H1 (cell line): ENCODE measurements at regions not wholly inside any gene's neighbourhood (a gene's known extent, or its start where the extent isn't known, plus 50 kb on each side); places are given as distances from the start of the nearest gene placed in this dataset.

Experiments used
- CBX8 ChIP-seq: fragments of 300-800, 300-1000 bp; sonication (generic); IDR thresholded peaks from 2 replicates; pipeline ENCODE4 v1.7.1; 2016; ENCODE audit warnings: low read depth, low read length, borderline replicate concordance
- CTCF ChIP-seq, 3 experiments: IDR thresholded peaks; 1 replicate in 2 of 3; 2 replicates in 1 of 3; pipeline versions ENCODE4 v1.5.1 to v1.6.1; 2011; ENCODE audit warnings: low read length in 3 of 3, mild to moderate bottlenecking in 3 of 3, inconsistent platforms in 2 of 3, low read depth in 1 of 3, moderate library complexity in 1 of 3; ENCODE audit not compliant: insufficient read depth in 1 of 3; ENCODE audit errors: control extremely low read depth in 1 of 3
- KDM1A ChIP-seq: fragments of 200-600, 300-600 bp; sonication (generic); IDR thresholded peaks from 2 replicates; pipeline ENCODE4 v1.7.1; 2016; ENCODE audit warnings: mild to moderate bottlenecking, low read length, borderline replicate concordance
- KDM4A ChIP-seq: IDR thresholded peaks from one replicate; pipeline ENCODE4 v1.7.1; 2012; ENCODE audit warnings: low read depth, mild to moderate bottlenecking, moderate library complexity, low read length, inconsistent platforms; ENCODE audit not compliant: severe bottlenecking
- NANOG ChIP-seq: IDR thresholded peaks from 2 replicates; pipeline ENCODE4 v1.6.1; 2011; ENCODE audit warnings: low read length, low read depth, mild to moderate bottlenecking, inconsistent platforms; ENCODE audit not compliant: insufficient read depth, poor library complexity, severe bottlenecking
- RAD21 ChIP-seq, 2 experiments: IDR thresholded peaks in 1 of 2; conservative IDR thresholded peaks in 1 of 2; 2 replicates each; pipeline ENCODE4 v1.6.1; 2011; ENCODE audit warnings: low read depth in 2 of 2, low read length in 2 of 2, improper control_type of control experiment in 1 of 2, inconsistent platforms in 1 of 2, mild to moderate bottlenecking in 1 of 2, moderate library complexity in 1 of 2
- TBP ChIP-seq: IDR thresholded peaks from 2 replicates; pipeline ENCODE4 v1.6.1; 2011; ENCODE audit warnings: low read depth, low read length, improper control_type of control experiment
- TEAD4 ChIP-seq: IDR thresholded peaks from 2 replicates; pipeline ENCODE4 v1.6.1; 2012; ENCODE audit warnings: low read depth, low read length, inconsistent platforms, mixed read lengths

GRCh38 chr6:14380901-14381828 lies 263.6 kb downstream of the CD83 start (continued):
- TF ChIP-seq CTCF (IDR thresholded peaks at IDR 0.05; ENCODE audit: control extremely low read depth in 1 of 3, insufficient read depth in 1 of 3, low read depth in 1 of 3, low read length in 3 of 3) (no peak), TEAD4 (no peak), KDM4A (no peak), KDM1A (no peak), TBP (no peak), CBX8 (no peak), NANOG (peak; percentile 84), RAD21 (IDR thresholded peaks at IDR 0.05 in 1 of 2, conservative IDR thresholded peaks at IDR 0.05 in 1 of 2; ENCODE audit: low read depth in 2 of 2, low read length in 2 of 2) (no peak)
